Cardiac fibroblast (primary cell): ENCODE measurements at regions not wholly inside any gene's neighbourhood (a gene's known extent, or its start where the extent isn't known, plus 50 kb on each side); places are given as distances from the start of the nearest gene placed in this dataset.

ENCODE experiments used
- DNase-seq, 2 donors: peaks; one replicate each; pipeline versions ENCODE4 v3.0.0 to v3.0.0-alpha.2; 2010; ENCODE audit warnings: low read depth in 2 of 2
- H3K4me3 ChIP-seq, 2 donors: replicated peaks in 1 of 2; 1 replicate in 1 of 2; 2 replicates in 1 of 2; pipeline ENCODE4 v1.5.1; 2011; ENCODE audit warnings: low read depth in 2 of 2, low read length in 2 of 2, mild to moderate bottlenecking in 2 of 2, moderate library complexity in 1 of 2
- TF ChIP-seq, protein P1 (sequence below): IDR thresholded peaks from one replicate; pipeline ENCODE4 v1.5.1; 2011; ENCODE audit warnings: low read depth, mild to moderate bottlenecking, low read length, inconsistent platforms

GRCh38 chr11:32018672-32019071, 72.2 kb upstream of the RCN1 start:
- TF ChIP-seq, protein P1, sequence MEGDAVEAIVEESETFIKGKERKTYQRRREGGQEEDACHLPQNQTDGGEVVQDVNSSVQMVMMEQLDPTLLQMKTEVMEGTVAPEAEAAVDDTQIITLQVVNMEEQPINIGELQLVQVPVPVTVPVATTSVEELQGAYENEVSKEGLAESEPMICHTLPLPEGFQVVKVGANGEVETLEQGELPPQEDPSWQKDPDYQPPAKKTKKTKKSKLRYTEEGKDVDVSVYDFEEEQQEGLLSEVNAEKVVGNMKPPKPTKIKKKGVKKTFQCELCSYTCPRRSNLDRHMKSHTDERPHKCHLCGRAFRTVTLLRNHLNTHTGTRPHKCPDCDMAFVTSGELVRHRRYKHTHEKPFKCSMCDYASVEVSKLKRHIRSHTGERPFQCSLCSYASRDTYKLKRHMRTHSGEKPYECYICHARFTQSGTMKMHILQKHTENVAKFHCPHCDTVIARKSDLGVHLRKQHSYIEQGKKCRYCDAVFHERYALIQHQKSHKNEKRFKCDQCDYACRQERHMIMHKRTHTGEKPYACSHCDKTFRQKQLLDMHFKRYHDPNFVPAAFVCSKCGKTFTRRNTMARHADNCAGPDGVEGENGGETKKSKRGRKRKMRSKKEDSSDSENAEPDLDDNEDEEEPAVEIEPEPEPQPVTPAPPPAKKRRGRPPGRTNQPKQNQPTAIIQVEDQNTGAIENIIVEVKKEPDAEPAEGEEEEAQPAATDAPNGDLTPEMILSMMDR = no peak
- DNase-seq = no peak

GRCh38 chr11:32016111-32016510, 74.8 kb upstream of the RCN1 start:
- TF ChIP-seq, protein P1 = no peak
- H3K4me3 ChIP-seq = no peak overlapping the region
- no peak for DNase-seq

More at GRCh38 chr11:32018672-32019071, 72.2 kb upstream of the RCN1 start:
- no peak overlapping the region for H3K4me3 ChIP-seq

DNA sequence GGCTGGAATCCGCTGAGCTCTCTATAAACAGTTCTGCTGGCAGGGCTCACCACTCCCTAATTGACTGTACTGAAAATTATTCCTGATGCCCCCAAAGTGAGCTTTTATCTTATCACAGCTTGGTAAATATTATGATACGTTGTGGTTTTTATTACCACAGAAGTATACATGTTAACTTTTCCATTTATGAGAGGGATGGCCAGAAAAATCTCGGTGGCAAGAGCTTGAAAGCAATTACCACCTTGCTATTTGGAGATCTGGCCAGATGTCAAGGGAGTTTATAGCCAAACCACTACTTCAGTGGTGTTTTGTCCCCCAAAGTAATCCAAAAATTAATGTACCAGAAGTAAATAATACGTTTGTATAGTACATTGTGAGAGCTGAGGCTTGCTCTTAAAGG, 75.4 kb upstream of the RCN1 start:
- no peak for DNase-seq
- TF ChIP-seq, protein P1 = no peak
- no peak overlapping the region for H3K4me3 ChIP-seq

GRCh38 chr11:32013603-32014002, 77.3 kb upstream of the RCN1 start:
- DNase-seq = no peak
- TF ChIP-seq, protein P1 = no peak
- no peak overlapping the region for H3K4me3 ChIP-seq

DNA sequence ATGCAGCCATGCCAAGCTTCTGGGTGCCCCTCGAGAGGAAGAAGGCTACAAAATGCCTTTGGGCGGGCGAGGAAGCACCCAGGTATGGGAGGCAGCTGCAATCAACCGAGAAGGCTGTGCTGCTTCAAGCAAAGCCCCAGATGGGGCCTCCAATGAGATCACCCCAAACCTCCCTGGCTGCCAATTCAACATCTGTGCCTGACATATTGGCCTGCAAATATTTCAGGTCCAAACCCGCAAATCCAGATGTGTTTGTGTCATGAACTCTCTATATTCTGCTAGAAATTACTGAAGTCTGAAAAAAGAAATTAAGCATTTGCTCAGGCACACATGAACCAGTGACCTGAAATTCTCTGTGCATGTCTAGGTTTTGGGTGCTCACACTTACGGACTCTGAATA, 78.8 kb upstream of the RCN1 start:
- no peak overlapping the region for H3K4me3 ChIP-seq
- TF ChIP-seq, protein P1 = no peak

DNA sequence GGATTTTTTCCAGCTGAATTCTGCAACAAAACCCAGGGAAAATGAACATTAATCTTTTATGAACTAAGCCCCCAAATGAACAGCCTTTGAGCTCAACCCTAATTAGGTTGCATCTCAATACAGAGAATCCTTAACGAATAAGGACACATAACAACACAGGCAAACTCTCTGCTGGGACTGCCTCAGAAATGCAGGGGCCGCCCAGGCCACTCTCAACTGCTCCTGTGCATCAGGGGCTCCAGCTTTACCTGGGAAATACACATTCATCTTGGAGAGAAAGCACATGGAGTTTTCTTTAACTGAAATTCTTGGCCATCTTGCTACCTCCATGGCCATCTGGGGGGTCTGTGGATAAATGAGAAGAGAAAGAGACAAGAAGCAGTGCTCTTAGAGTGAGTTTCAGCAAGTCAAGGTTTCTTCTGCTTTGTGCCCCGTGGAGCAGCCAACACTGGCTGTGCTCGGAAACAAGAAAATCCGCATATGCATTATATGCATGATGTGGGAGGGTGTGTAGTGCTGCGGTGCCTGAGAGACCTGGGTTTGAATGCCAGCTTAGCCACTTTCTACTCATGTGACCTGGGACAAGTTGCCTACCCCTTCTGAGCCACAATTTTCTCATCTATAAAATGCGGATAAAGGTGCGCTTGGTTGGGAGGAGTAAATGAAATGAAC, 81.9 kb upstream of the RCN1 start:
- no peak overlapping the region for H3K4me3 ChIP-seq
- DNase-seq = no peak
- TF ChIP-seq, protein P1 = no peak

More for the DNA sequence above, 78.8 kb upstream of the RCN1 start:
- DNase-seq = no peak
